ENCODE measurements at regions not wholly inside any gene's neighbourhood (a gene's known extent, or its start where the extent isn't known, plus 50 kb on each side); places are given as distances from the start of the nearest gene placed in this dataset.
"Not testable (repeated sequence)": the region's sequence is repeated elsewhere in the genome, so short reads cannot be mapped to it uniquely, and the experiment has no call there.

GRCh38 chr3:103554451-103554850 lies 1119.6 kb downstream of the ZPLD1 start:
- TF ChIP-seq ZFX (IDR thresholded peaks at IDR 0.05; ENCODE audit: borderline replicate concordance) (no peak), CTCF (IDR thresholded peaks at IDR 0.05) (no peak)
- H3K27ac ChIP-seq = no peak overlapping the region

- H3K27ac ChIP-seq = not testable (repeated sequence)
These were observed 1129.3 kb downstream of the ZPLD1 start for GRCh38 chr3:103564116-103564515.

DNA sequence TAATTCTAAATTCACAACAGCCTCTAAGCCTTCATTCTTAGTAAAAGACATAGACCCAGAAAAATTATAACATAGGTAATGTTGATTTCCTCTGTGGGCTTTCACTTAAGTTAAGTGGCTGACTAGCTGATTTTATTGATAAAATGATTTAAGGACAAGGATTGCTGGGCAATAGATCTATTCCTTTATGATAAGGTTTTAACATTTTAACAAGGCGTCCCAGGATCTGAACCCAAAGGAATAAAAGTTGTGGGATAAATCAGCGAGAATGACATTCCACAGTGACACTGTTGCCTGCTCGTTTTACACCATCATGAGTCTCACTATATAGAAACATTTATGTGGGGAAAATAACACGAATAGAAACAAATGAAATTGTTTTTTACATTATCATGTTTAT lies 1151.0 kb downstream of the ZPLD1 start:
- H3K27ac ChIP-seq = no peak overlapping the region
- TF ChIP-seq CTCF (IDR thresholded peaks at IDR 0.05) (no peak), ZFX (IDR thresholded peaks at IDR 0.05; ENCODE audit: borderline replicate concordance) (no peak)

DNA sequence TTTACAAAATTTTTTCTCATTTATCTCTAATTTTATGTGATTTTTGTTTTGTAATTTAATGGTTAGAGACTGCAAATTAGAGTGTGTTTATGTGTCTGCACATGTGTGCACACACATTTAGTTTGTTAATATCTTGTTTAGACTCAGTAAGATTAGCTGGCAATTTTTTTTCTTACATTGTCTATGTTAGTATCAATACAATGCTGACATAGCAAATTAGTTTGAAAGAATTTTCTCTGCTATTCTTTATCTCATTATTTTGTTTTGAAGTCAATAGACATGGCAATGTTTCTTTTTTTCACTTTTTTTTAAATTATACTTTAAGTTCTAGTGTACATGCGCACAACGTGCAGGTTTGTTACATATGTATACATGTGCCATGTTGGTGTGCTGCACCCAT lies 1155.0 kb downstream of the ZPLD1 start:
- TF ChIP-seq CTCF (IDR thresholded peaks at IDR 0.05) (no peak), ZFX (IDR thresholded peaks at IDR 0.05; ENCODE audit: borderline replicate concordance) (no peak)

DNA sequence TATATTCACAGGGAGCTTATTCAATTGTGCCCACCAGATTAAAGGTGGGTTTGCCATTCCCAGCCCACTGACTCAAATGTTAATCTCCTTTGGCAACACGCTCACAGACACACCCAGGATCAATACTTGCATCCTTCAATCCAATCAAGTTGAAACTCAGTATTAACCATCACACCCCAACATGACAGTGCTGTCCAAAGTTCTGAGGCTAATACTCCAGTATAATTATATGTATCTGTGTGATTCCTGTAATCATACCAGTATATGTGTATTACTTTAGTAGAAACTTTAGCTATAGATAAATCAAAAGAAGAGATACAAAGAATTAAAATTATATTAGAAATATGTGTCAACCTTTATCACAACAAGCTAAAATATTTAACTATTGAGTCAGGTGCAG lies 1166.0 kb downstream of the ZPLD1 start:
- no peak overlapping the region for H3K27ac ChIP-seq
- TF ChIP-seq ZFX (IDR thresholded peaks at IDR 0.05; ENCODE audit: borderline replicate concordance) = no peak
- no peak for TF ChIP-seq CTCF (IDR thresholded peaks at IDR 0.05)

More for the DNA sequence above, 1155.0 kb downstream of the ZPLD1 start:
- H3K27ac ChIP-seq = no peak overlapping the region

GRCh38 chr3:103601666-103602065 lies 1166.9 kb downstream of the ZPLD1 start:
- TF ChIP-seq ZFX (IDR thresholded peaks at IDR 0.05; ENCODE audit: borderline replicate concordance) (no peak), CTCF (IDR thresholded peaks at IDR 0.05) (no peak)
- H3K27ac ChIP-seq = no peak overlapping the region

- no peak for TF ChIP-seq CTCF (IDR thresholded peaks at IDR 0.05)
- no peak for TF ChIP-seq ZFX (IDR thresholded peaks at IDR 0.05; ENCODE audit: borderline replicate concordance)
- H3K27ac ChIP-seq = no peak overlapping the region
These were observed 1174.7 kb downstream of the ZPLD1 start for GRCh38 chr3:103609472-103609871.

DNA sequence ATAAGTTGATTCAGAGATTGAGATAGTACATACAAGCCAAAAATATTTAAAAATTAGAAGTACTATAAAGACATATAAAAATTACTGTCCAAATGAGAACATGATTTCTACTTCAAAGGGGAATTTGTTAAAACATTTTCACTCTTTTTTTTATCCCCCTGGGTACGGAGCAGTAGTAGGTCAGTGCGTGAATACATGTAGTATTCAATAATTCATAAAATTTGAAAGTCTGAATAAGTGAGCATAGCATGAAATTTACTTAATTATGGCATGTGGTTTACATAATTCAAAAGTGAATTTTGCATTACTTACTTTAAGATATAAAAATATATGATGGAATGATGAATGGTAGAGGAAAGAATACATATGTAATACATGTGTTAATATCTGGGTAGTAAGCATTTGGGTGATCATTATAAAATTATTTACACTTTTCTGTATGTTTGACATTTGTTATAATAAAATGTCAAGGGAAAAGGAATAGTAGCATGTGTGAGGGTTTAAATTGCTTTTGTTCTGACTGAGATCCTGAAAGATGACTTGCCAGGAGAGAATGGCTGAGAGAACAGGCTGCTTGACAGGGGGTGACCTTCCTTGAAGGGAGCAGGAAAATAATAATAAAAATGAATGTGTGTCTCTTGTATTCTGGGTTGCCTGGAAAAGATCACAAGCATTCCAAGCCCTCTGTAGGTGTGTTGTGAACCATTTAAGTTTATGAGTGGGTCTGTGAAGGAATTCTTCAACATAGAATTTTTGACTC lies 1178.8 kb downstream of the ZPLD1 start:
- no peak for TF ChIP-seq ZFX (IDR thresholded peaks at IDR 0.05; ENCODE audit: borderline replicate concordance)
- TF ChIP-seq CTCF (IDR thresholded peaks at IDR 0.05) = no peak

More for the DNA sequence above, 1178.8 kb downstream of the ZPLD1 start:
- no peak overlapping the region for H3K27ac ChIP-seq

Data from 22Rv1 (cell line).